RWPE2 (cell line): ENCODE measurements at regions not wholly inside any gene's neighbourhood (a gene's known extent, or its start where the extent isn't known, plus 50 kb on each side); places are given as distances from the start of the nearest gene placed in this dataset.

Experiments used
- ATAC-seq: fragments of 200-7000 bp; cut with Tn5 transposase; 3 replicates; pipeline ENCODE4 v1.9.1; 2021; ENCODE audit warnings: low read depth
- DNase-seq: peaks from one replicate; pipeline ENCODE4 v3.0.0-alpha.2; 2020; ENCODE audit warnings: low spot score
- H3K27ac ChIP-seq: fragments of 450-650 bp; 2 replicates; pipeline ENCODE4 v1.5.1; 2017; ENCODE audit warnings: mild to moderate bottlenecking; ENCODE audit not compliant: poor library complexity, severe bottlenecking
- H3K27me3 ChIP-seq: fragments of 250-450 bp; sonication (Bioruptor Pico); 2 replicates; pipeline ENCODE4 v1.5.1; 2021; ENCODE audit warnings: mild to moderate bottlenecking, moderate library complexity; ENCODE audit not compliant: insufficient read depth, poor library complexity, severe bottlenecking
- H3K36me3 ChIP-seq: fragments of 250-450 bp; sonication (Bioruptor Pico); 2 replicates; pipeline ENCODE4 v1.5.1; 2020; ENCODE audit warnings: low read depth, mild to moderate bottlenecking, moderate library complexity
- H3K4me1 ChIP-seq: fragments of 250-450 bp; sonication (Bioruptor Pico); 2 replicates; pipeline ENCODE4 v1.5.1; 2021; ENCODE audit warnings: mild to moderate bottlenecking, moderate library complexity; ENCODE audit not compliant: insufficient read depth, poor library complexity, severe bottlenecking
- H3K4me3 ChIP-seq: fragments of 250-450 bp; sonication (Bioruptor Pico); 2 replicates; pipeline ENCODE4 v1.5.1; 2021; ENCODE audit warnings: mild to moderate bottlenecking, moderate library complexity; ENCODE audit not compliant: severe bottlenecking
- H3K9me3 ChIP-seq: fragments of 250-450 bp; sonication (Bioruptor Pico); 2 replicates; pipeline ENCODE4 v1.5.1; 2021; ENCODE audit warnings: mild to moderate bottlenecking, moderate library complexity; ENCODE audit not compliant: severe bottlenecking
- CTCF ChIP-seq: fragments of 450-650 bp; IDR thresholded peaks from one replicate; pipeline ENCODE4 v1.5.1; 2017; ENCODE audit warnings: mild to moderate bottlenecking, moderate library complexity; ENCODE audit not compliant: poor library complexity, severe bottlenecking

- no peak for DNase-seq
- no peak for TF ChIP-seq CTCF
- no peaks in the 10 kb centered on the region for H3K9me3 ChIP-seq
- ATAC-seq = no peak
- no peaks in the 10 kb centered on the region for H3K36me3 ChIP-seq
- H3K27me3 ChIP-seq = no peaks in the 10 kb centered on the region
- no peak overlapping the region for H3K4me3 ChIP-seq
- H3K4me1 ChIP-seq = no peaks in the 10 kb centered on the region
- no peak overlapping the region for H3K27ac ChIP-seq
Measured at GRCh38 chr4:134345244-134345643, 143.7 kb upstream of the PABPC4L start.

DNA sequence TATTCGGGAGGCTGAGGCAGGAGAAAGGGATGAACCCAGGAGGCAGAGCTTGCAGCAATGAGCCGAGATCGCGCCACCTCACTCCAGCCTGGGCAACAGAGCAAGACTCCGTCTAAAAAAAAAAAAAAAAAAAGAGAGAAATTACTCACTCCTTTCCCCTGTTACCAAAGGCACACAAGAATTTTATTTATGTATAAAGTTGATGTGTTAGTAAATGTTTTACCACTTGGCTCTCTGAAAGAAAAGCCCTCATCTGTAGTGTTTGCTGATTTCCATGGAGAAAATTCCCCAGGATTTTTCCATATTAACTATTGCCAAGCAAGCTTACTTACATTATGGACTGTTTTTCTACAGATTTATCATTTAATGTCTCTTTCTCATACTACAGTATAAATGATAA lies 142.1 kb upstream of the PABPC4L start:
- Histone ChIP-seq H3K27me3 (no peaks in the 10 kb centered on the region), H3K27ac (no peak overlapping the region), H3K4me3 (no peak overlapping the region), H3K36me3 (no peaks in the 10 kb centered on the region), H3K4me1 (no peaks in the 10 kb centered on the region), H3K9me3 (no peaks in the 10 kb centered on the region)
- DNase-seq (no peak), ATAC-seq (no peak)
- no peak for TF ChIP-seq CTCF

DNA sequence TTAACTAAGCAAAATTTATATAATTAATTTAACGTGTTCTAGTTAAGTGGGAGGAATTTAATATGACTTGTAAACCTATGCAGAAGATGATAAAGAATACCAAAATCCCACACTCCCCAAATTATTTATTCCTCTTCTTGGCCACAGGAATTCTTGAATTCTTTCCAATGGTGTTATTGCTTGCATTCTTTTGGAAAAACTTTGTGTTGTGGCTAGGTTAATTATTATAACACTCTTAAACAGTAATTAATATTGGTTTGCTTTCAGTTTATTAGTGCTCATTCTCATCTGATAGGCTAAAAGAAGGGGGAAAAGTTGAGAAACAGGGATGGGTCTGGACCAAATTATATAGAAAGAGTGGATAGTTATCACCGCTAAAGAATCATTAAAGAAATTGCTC lies 141.5 kb upstream of the PABPC4L start:
- DNase-seq = no peak
- Histone ChIP-seq H3K4me1 (no peaks in the 10 kb centered on the region), H3K27ac (no peak overlapping the region), H3K4me3 (no peak overlapping the region), H3K27me3 (no peaks in the 10 kb centered on the region), H3K36me3 (no peaks in the 10 kb centered on the region), H3K9me3 (no peaks in the 10 kb centered on the region)
- no peak for ATAC-seq
- no peak for TF ChIP-seq CTCF

- H3K27me3 ChIP-seq = no peaks in the 10 kb centered on the region
- TF ChIP-seq CTCF = no peak
Measured at GRCh38 chr4:134337574-134337973, 136.0 kb upstream of the PABPC4L start.

GRCh38 chr4:134328741-134329140 lies 127.2 kb upstream of the PABPC4L start:
- TF ChIP-seq CTCF = no peak
- Histone ChIP-seq H3K27ac (no peak overlapping the region), H3K4me1 (no peaks in the 10 kb centered on the region), H3K4me3 (no peak overlapping the region), H3K36me3 (no peaks in the 10 kb centered on the region), H3K9me3 (no peaks in the 10 kb centered on the region), H3K27me3 (no peaks in the 10 kb centered on the region)
- DNase-seq (no peak), ATAC-seq (no peak)

More at GRCh38 chr4:134337574-134337973, 136.0 kb upstream of the PABPC4L start:
- ATAC-seq = no peak
- no peaks in the 10 kb centered on the region for H3K4me1 ChIP-seq
- no peaks in the 10 kb centered on the region for H3K9me3 ChIP-seq
- H3K4me3 ChIP-seq = no peak overlapping the region
- no peak for DNase-seq
- no peak overlapping the region for H3K27ac ChIP-seq
- no peaks in the 10 kb centered on the region for H3K36me3 ChIP-seq
